ENCODE measurements at regions not wholly inside any gene's neighbourhood (a gene's known extent, or its start where the extent isn't known, plus 50 kb on each side); places are given as distances from the start of the nearest gene placed in this dataset.
"Not testable (repeated sequence)": the region's sequence is repeated elsewhere in the genome, so short reads cannot be mapped to it uniquely, and the experiment has no call there.

GRCh38 chr7:79615871-79616640 is 162.6 kb upstream of the MAGI2 start:
- DNase-seq = no peak
- no peak overlapping the region for H3K4me3 Mint-ChIP-seq
- H3K27me3 Mint-ChIP-seq = no peaks in the 10 kb centered on the region
- no peaks in the 10 kb centered on the region for H3K9me3 Mint-ChIP-seq
- no peaks in the 10 kb centered on the region for H3K4me1 Mint-ChIP-seq
- no peaks in the 10 kb centered on the region for H3K36me3 Mint-ChIP-seq
- H3K27ac Mint-ChIP-seq = no peak overlapping the region

- no peak overlapping the region for H3K4me3 Mint-ChIP-seq
- no peaks in the 10 kb centered on the region for H3K27me3 Mint-ChIP-seq
- H3K9me3 Mint-ChIP-seq = no peaks in the 10 kb centered on the region
- no peaks in the 10 kb centered on the region for H3K36me3 Mint-ChIP-seq
- DNase-seq = no peak
- no peak overlapping the region for H3K27ac Mint-ChIP-seq
- H3K4me1 Mint-ChIP-seq = no peaks in the 10 kb centered on the region
Observed at GRCh38 chr7:79615466-79615865, 162.0 kb upstream of the MAGI2 start.

GRCh38 chr7:79612903-79613302 is 159.4 kb upstream of the MAGI2 start:
- Mint-ChIP-seq H3K4me1 (no peaks in the 10 kb centered on the region), H3K9me3 (no peaks in the 10 kb centered on the region), H3K36me3 (no peaks in the 10 kb centered on the region), H3K27me3 (no peaks in the 10 kb centered on the region), H3K4me3 (no peak overlapping the region), H3K27ac (no peak overlapping the region)
- no peak for DNase-seq

GRCh38 chr7:79612022-79612421 is 158.6 kb upstream of the MAGI2 start:
- H3K4me3 Mint-ChIP-seq = no peak overlapping the region
- H3K4me1 Mint-ChIP-seq = no peaks in the 10 kb centered on the region
- H3K9me3 Mint-ChIP-seq = no peaks in the 10 kb centered on the region
- DNase-seq = no peak
- H3K27me3 Mint-ChIP-seq = no peaks in the 10 kb centered on the region
- H3K36me3 Mint-ChIP-seq = no peaks in the 10 kb centered on the region
- H3K27ac Mint-ChIP-seq = no peak overlapping the region

GRCh38 chr7:79610748-79611304 is 157.4 kb upstream of the MAGI2 start:
- Mint-ChIP-seq H3K27ac (no peak overlapping the region), H3K27me3 (no peaks in the 10 kb centered on the region), H3K4me3 (no peak overlapping the region), H3K36me3 (no peaks in the 10 kb centered on the region), H3K9me3 (no peaks in the 10 kb centered on the region), H3K4me1 (no peaks in the 10 kb centered on the region)
- no peak for DNase-seq

- no peaks in the 10 kb centered on the region for H3K4me1 Mint-ChIP-seq
- no peak for DNase-seq
- H3K27me3 Mint-ChIP-seq = peaks cover 3% of the 10 kb centered on the region
- no peak overlapping the region for H3K27ac Mint-ChIP-seq
- H3K36me3 Mint-ChIP-seq = no peaks in the 10 kb centered on the region
- no peak overlapping the region for H3K4me3 Mint-ChIP-seq
- no peaks in the 10 kb centered on the region for H3K9me3 Mint-ChIP-seq
Observed at GRCh38 chr7:79610313-79610712, 156.8 kb upstream of the MAGI2 start.

- H3K27me3 Mint-ChIP-seq = peaks cover 8% of the 10 kb centered on the region
- no peak for DNase-seq
- H3K27ac Mint-ChIP-seq = no peak overlapping the region
- no peak overlapping the region for H3K4me3 Mint-ChIP-seq
- H3K4me1 Mint-ChIP-seq = no peaks in the 10 kb centered on the region
- no peaks in the 10 kb centered on the region for H3K36me3 Mint-ChIP-seq
- H3K9me3 Mint-ChIP-seq = peaks cover 1% of the 10 kb centered on the region
Observed at GRCh38 chr7:79608005-79608404, 154.5 kb upstream of the MAGI2 start.

- DNase-seq = no peak
- H3K36me3 Mint-ChIP-seq = no peaks in the 10 kb centered on the region
- H3K27me3 Mint-ChIP-seq = peaks cover 8% of the 10 kb centered on the region
- H3K27ac Mint-ChIP-seq = no peak overlapping the region
- no peak overlapping the region for H3K4me3 Mint-ChIP-seq
- peaks cover 1% of the 10 kb centered on the region for H3K9me3 Mint-ChIP-seq
- H3K4me1 Mint-ChIP-seq = no peaks in the 10 kb centered on the region
Observed at GRCh38 chr7:79604841-79605240, 151.4 kb upstream of the MAGI2 start.

GRCh38 chr7:79598351-79598750 is 144.9 kb upstream of the MAGI2 start:
- Mint-ChIP-seq H3K4me3 (no peak overlapping the region), H3K27me3 (no peaks in the 10 kb centered on the region), H3K4me1 (peaks cover 3% of the 10 kb centered on the region), H3K27ac (no peak overlapping the region), H3K36me3 (no peaks in the 10 kb centered on the region), H3K9me3 (no peaks in the 10 kb centered on the region)
- no peak for DNase-seq

GRCh38 chr7:79594671-79595070 is 141.2 kb upstream of the MAGI2 start:
- not testable (repeated sequence) for H3K9me3 Mint-ChIP-seq, H3K4me1 Mint-ChIP-seq, H3K27me3 Mint-ChIP-seq, H3K36me3 Mint-ChIP-seq, H3K27ac Mint-ChIP-seq, H3K4me3 Mint-ChIP-seq, DNase-seq

GRCh38 chr7:79593866-79594301 is 140.4 kb upstream of the MAGI2 start:
- Mint-ChIP-seq H3K4me1 (peaks cover 3% of the 10 kb centered on the region), H3K27ac (no peak overlapping the region), H3K36me3 (no peaks in the 10 kb centered on the region), H3K9me3 (no peaks in the 10 kb centered on the region), H3K27me3 (peaks cover 6% of the 10 kb centered on the region), H3K4me3 (no peak overlapping the region)
- DNase-seq = no peak

- Mint-ChIP-seq H3K9me3 (no peaks in the 10 kb centered on the region), H3K4me3 (no peak overlapping the region), H3K4me1 (peaks cover 3% of the 10 kb centered on the region), H3K36me3 (no peaks in the 10 kb centered on the region), H3K27ac (no peak overlapping the region), H3K27me3 (peaks cover 6% of the 10 kb centered on the region)
- DNase-seq = no peak
Observed at GRCh38 chr7:79590916-79591623, 137.6 kb upstream of the MAGI2 start.

- H3K4me3 Mint-ChIP-seq = no peak overlapping the region
- H3K9me3 Mint-ChIP-seq = no peaks in the 10 kb centered on the region
- no peaks in the 10 kb centered on the region for H3K36me3 Mint-ChIP-seq
- H3K27ac Mint-ChIP-seq = no peak overlapping the region
- H3K27me3 Mint-ChIP-seq = peaks cover 12% of the 10 kb centered on the region
- H3K4me1 Mint-ChIP-seq = peaks cover 3% of the 10 kb centered on the region
- DNase-seq = no peak
Observed at GRCh38 chr7:79590391-79590790, 136.9 kb upstream of the MAGI2 start.

GRCh38 chr7:79570903-79571302 is 117.4 kb upstream of the MAGI2 start:
- DNase-seq = no peak
- no peaks in the 10 kb centered on the region for H3K9me3 Mint-ChIP-seq
- no peaks in the 10 kb centered on the region for H3K4me1 Mint-ChIP-seq
- peaks cover 1% of the 10 kb centered on the region for H3K36me3 Mint-ChIP-seq
- H3K4me3 Mint-ChIP-seq = no peak overlapping the region
- peaks cover 4% of the 10 kb centered on the region for H3K27me3 Mint-ChIP-seq
- no peak overlapping the region for H3K27ac Mint-ChIP-seq

- H3K36me3 Mint-ChIP-seq = no peaks in the 10 kb centered on the region
- no peaks in the 10 kb centered on the region for H3K27me3 Mint-ChIP-seq
- no peak overlapping the region for H3K27ac Mint-ChIP-seq
- H3K4me3 Mint-ChIP-seq = no peak overlapping the region
- no peaks in the 10 kb centered on the region for H3K4me1 Mint-ChIP-seq
- no peaks in the 10 kb centered on the region for H3K9me3 Mint-ChIP-seq
- DNase-seq = no peak
Observed at GRCh38 chr7:79563821-79564522, 110.5 kb upstream of the MAGI2 start.

Measured in activated naive CD8-positive, alpha-beta T cell treated with anti-CD3 and anti-CD28 coated beads for 36 hours (primary cell).